Activated CD4-positive, alpha-beta T cell treated with anti-CD3 and anti-CD28 coated beads for 24 hours (primary cell): ENCODE measurements at regions not wholly inside any gene's neighbourhood (a gene's known extent, or its start where the extent isn't known, plus 50 kb on each side); places are given as distances from the start of the nearest gene placed in this dataset.
"Not testable (repeated sequence)": the region's sequence is repeated elsewhere in the genome, so short reads cannot be mapped to it uniquely, and the experiment has no call there.

Source experiments
- DNase-seq, 2 donors: peaks; one replicate each; pipeline ENCODE4 v3.0.0-alpha.2; 2020; ENCODE audit warnings: low read depth in 2 of 2

- DNase-seq: no peak
Observed at GRCh38 chr10:21406595-21407193, 118.8 kb downstream of the SKIDA1 start.

- no peak for DNase-seq
Observed at GRCh38 chr10:21405981-21406380, 119.5 kb downstream of the SKIDA1 start.

- DNase-seq: no peak
Observed at GRCh38 chr10:21403256-21404015, 122.0 kb downstream of the SKIDA1 start.

GRCh38 chr10:21402606-21403083, 122.8 kb downstream of the SKIDA1 start:
- DNase-seq: no peak

GRCh38 chr10:21401196-21401595, 124.3 kb downstream of the SKIDA1 start:
- DNase-seq: no peak

- no peak for DNase-seq
Observed at GRCh38 chr10:21399392-21400035, 126.0 kb downstream of the SKIDA1 start.

- no peak for DNase-seq
Observed at GRCh38 chr10:21398563-21399231, 126.8 kb downstream of the SKIDA1 start.

- no peak for DNase-seq
Observed at GRCh38 chr10:21396889-21397288, 128.6 kb downstream of the SKIDA1 start.

GRCh38 chr10:21393931-21394330, 131.6 kb downstream of the SKIDA1 start:
- no peak for DNase-seq

GRCh38 chr10:21388589-21388988, 136.9 kb downstream of the SKIDA1 start:
- no peak for DNase-seq

- no peak for DNase-seq
Observed at GRCh38 chr10:21387868-21388267, 137.6 kb downstream of the SKIDA1 start.

- no peak for DNase-seq
Observed at GRCh38 chr10:21385996-21386585, 139.4 kb downstream of the SKIDA1 start.

- DNase-seq: no peak
Observed at GRCh38 chr10:21385536-21385935, 139.9 kb downstream of the SKIDA1 start.

- DNase-seq: no peak
Observed at GRCh38 chr10:21379143-21379542, 146.3 kb downstream of the SKIDA1 start.

GRCh38 chr10:21375274-21375673, 150.2 kb downstream of the SKIDA1 start:
- DNase-seq: not testable (repeated sequence)

- DNase-seq: not testable (repeated sequence)
Observed at GRCh38 chr10:21373881-21374280, 151.6 kb downstream of the SKIDA1 start.

GRCh38 chr10:21372651-21373410, 152.7 kb downstream of the SKIDA1 start:
- no peak for DNase-seq

- DNase-seq: no peak
Observed at GRCh38 chr10:21369697-21370096, 155.8 kb downstream of the SKIDA1 start.

GRCh38 chr10:21368728-21369425, 156.6 kb downstream of the SKIDA1 start:
- no peak for DNase-seq

GRCh38 chr10:21368022-21368582, 157.4 kb downstream of the SKIDA1 start:
- DNase-seq: no peak
